GM23338 (cell line): ENCODE measurements at regions not wholly inside any gene's neighbourhood (a gene's known extent, or its start where the extent isn't known, plus 50 kb on each side); places are given as distances from the start of the nearest gene placed in this dataset.

Experiments
- ATAC-seq: fragments of 200-7000 bp; cut with Tn5 transposase; 3 replicates; pipeline ENCODE4 v1.9.1; 2020
- DNase-seq: peaks from one replicate; pipeline ENCODE4 v3.0.0-alpha.2; 2015; ENCODE audit warnings: low spot score
- H2AFZ ChIP-seq: fragments of 200-600 bp; sonication (generic); 2 replicates; pipeline ENCODE4 v1.8.0; 2016; ENCODE audit warnings: antibody characterized with exemption, mild to moderate bottlenecking, moderate library complexity
- H3F3A ChIP-seq: fragments of 200-600 bp; sonication (generic); replicated peaks from 2 replicates; pipeline ENCODE4 v1.8.0; 2017; ENCODE audit warnings: antibody characterized with exemption, mixed run types, low read depth
- H3K27ac ChIP-seq: fragments of 200-600 bp; sonication (generic); 2 replicates; pipeline ENCODE4 v1.6.1; 2016; ENCODE audit warnings: low read depth
- H3K27me3 ChIP-seq: fragments of 200-600 bp; sonication (generic); 2 replicates; pipeline ENCODE4 v1.8.0; 2016; ENCODE audit warnings: mild to moderate bottlenecking, mixed run types, moderate library complexity; ENCODE audit not compliant: insufficient read depth
- H3K36me3 ChIP-seq: fragments of 200-600 bp; sonication (generic); 2 replicates; pipeline ENCODE4 v1.8.0; 2016; ENCODE audit warnings: mild to moderate bottlenecking; ENCODE audit not compliant: insufficient read depth
- H3K4me1 ChIP-seq: fragments of 200-600 bp; sonication (generic); 2 replicates; pipeline ENCODE4 v1.8.0; 2016; ENCODE audit warnings: mild to moderate bottlenecking, moderate library complexity; ENCODE audit not compliant: insufficient read depth
- H3K4me2 ChIP-seq: fragments of 200-600 bp; sonication (generic); 2 replicates; pipeline ENCODE4 v1.7.1; 2017; ENCODE audit warnings: mixed run types
- H3K4me3 ChIP-seq: fragments of 200-600 bp; sonication (generic); 2 replicates; pipeline ENCODE4 v1.6.1; 2016; ENCODE audit warnings: mixed run types
- H3K79me2 ChIP-seq: fragments of 200-600 bp; sonication (generic); replicated peaks from 2 replicates; pipeline ENCODE4 v1.8.0; 2017; ENCODE audit warnings: mild to moderate bottlenecking; ENCODE audit not compliant: insufficient read depth
- H3K9me2 ChIP-seq: fragments of 200-600 bp; sonication (generic); 2 replicates; pipeline ENCODE4 v1.8.0; 2017; ENCODE audit not compliant: insufficient read depth
- H4K20me1 ChIP-seq: fragments of 200-600 bp; sonication (generic); replicated peaks from 2 replicates; pipeline ENCODE4 v1.8.0; 2017; ENCODE audit warnings: mild to moderate bottlenecking; ENCODE audit not compliant: insufficient read depth
- H3K27ac Mint-ChIP-seq: 2 replicates; pipeline ENCODE4 v1.8.0; 2020; ENCODE audit warnings: inconsistent platforms, mild to moderate bottlenecking, moderate library complexity, mixed read lengths
- H3K27me3 Mint-ChIP-seq: 3 replicates; pipeline ENCODE4 v1.8.0; 2022; ENCODE audit warnings: low read depth, mild to moderate bottlenecking, moderate library complexity, mixed read lengths, inconsistent platforms; ENCODE audit not compliant: insufficient read depth, poor library complexity
- H3K36me3 Mint-ChIP-seq: 3 replicates; pipeline ENCODE4 v1.8.0; 2021; ENCODE audit warnings: low read depth, mild to moderate bottlenecking, inconsistent platforms, moderate library complexity, mixed read lengths
- H3K4me1 Mint-ChIP-seq: 3 replicates; pipeline ENCODE4 v1.8.0; 2020; ENCODE audit warnings: mild to moderate bottlenecking, inconsistent platforms, mixed read lengths
- H3K4me3 Mint-ChIP-seq: 3 replicates; pipeline ENCODE4 v1.8.0; 2021; ENCODE audit warnings: moderate library complexity, mild to moderate bottlenecking, inconsistent platforms, mixed read lengths
- H3K9me3 Mint-ChIP-seq: 3 replicates; pipeline ENCODE4 v1.8.0; 2020; ENCODE audit warnings: moderate library complexity, mild to moderate bottlenecking, inconsistent platforms, mixed read lengths
- CTCF ChIP-seq, 2 experiments: fragments of 200-600 bp in 1 of 2; sonication (generic) in 1 of 2; conservative IDR thresholded peaks; 2 replicates each; pipeline versions ENCODE4 v1.5.1 to v1.6.1; 2016 to 2017; ENCODE audit warnings: antibody characterized with exemption in 2 of 2, low read depth in 2 of 2, mild to moderate bottlenecking in 2 of 2, moderate library complexity in 1 of 2
- ETS1 ChIP-seq: IDR thresholded peaks from 2 replicates; pipeline ENCODE4 v1.6.1; 2016; ENCODE audit warnings: antibody characterized with exemption
- EZH2 ChIP-seq: fragments of 200-600 bp; sonication (generic); IDR thresholded peaks from one replicate; pipeline ENCODE4 v1.8.0; 2017; ENCODE audit warnings: antibody characterized with exemption, mild to moderate bottlenecking, low read depth; ENCODE audit not compliant: unreplicated experiment
- EZH2phosphoT487 ChIP-seq: fragments of 200-600 bp; sonication (generic); IDR thresholded peaks from one replicate; pipeline ENCODE4 v1.8.1; 2018; ENCODE audit warnings: antibody characterized with exemption; ENCODE audit not compliant: unreplicated experiment
- JUNB ChIP-seq: IDR thresholded peaks from one replicate; pipeline ENCODE4 v1.6.1; 2016; ENCODE audit warnings: antibody characterized with exemption; ENCODE audit not compliant: unreplicated experiment
- NANOG ChIP-seq: IDR thresholded peaks from 2 replicates; pipeline ENCODE4 v1.6.1; 2016; ENCODE audit warnings: antibody characterized with exemption, borderline replicate concordance
- REST ChIP-seq: IDR thresholded peaks from one replicate; pipeline ENCODE4 v1.6.1; 2018; ENCODE audit warnings: antibody characterized with exemption; ENCODE audit not compliant: unreplicated experiment
- STAT1 ChIP-seq: IDR thresholded peaks from one replicate; pipeline ENCODE4 v1.6.1; 2016; ENCODE audit warnings: antibody characterized with exemption; ENCODE audit not compliant: unreplicated experiment
- ZNF114 ChIP-seq: fragments of 250-450 bp; sonication (Bioruptor Pico); IDR thresholded peaks from 2 replicates; pipeline ENCODE4 v1.5.0; 2020; ENCODE audit warnings: mild to moderate bottlenecking, moderate library complexity
- ZNF331 ChIP-seq: fragments of 250-450 bp; sonication (Bioruptor Pico); IDR thresholded peaks from 2 replicates; pipeline ENCODE4 v1.5.0; 2020; ENCODE audit warnings: low read depth, mild to moderate bottlenecking, moderate library complexity

- H3K79me2 ChIP-seq, result no peaks in the 10 kb centered on the region
- H4K20me1 ChIP-seq, result no peaks in the 10 kb centered on the region
- DNase-seq (no peak), ATAC-seq (no peak)
- no peak overlapping the region for H3K4me3 ChIP-seq
- H3K9me2 ChIP-seq, result 0 out of 2 replicates have a peak, but pooled peaks cover 3% of the 10 kb centered on the region
- no peak overlapping the region for H3K27ac Mint-ChIP-seq
- H3F3A ChIP-seq, result no peaks in the 10 kb centered on the region
- H2AFZ ChIP-seq, result 0 out of 2 replicates have a peak overlapping the region, but pooled peaks have one; percentile 28
- no peaks in the 10 kb centered on the region for H3K9me3 Mint-ChIP-seq
- TF ChIP-seq ZNF331 (CRISPR knock-in tag) (no peak), ETS1 (no peak), STAT1 (no peak), CTCF (conservative IDR thresholded peaks at IDR 0.05; ENCODE audit: low read depth in 2 of 2) (no peak), NANOG (no peak), REST (no peak), EZH2phosphoT487 (no peak), JUNB (no peak), EZH2 (no peak)
- no peak overlapping the region for H3K27ac ChIP-seq
- no peaks in the 10 kb centered on the region; the same call in 1 of the 3 replicates for H3K4me1 Mint-ChIP-seq
- no peaks in the 10 kb centered on the region for H3K36me3 ChIP-seq
- no peaks in the 10 kb centered on the region for H3K36me3 Mint-ChIP-seq
- no peak overlapping the region for H3K4me2 ChIP-seq
- peaks cover 3% of the 10 kb centered on the region for H3K27me3 Mint-ChIP-seq
- no peak overlapping the region for H3K4me3 Mint-ChIP-seq
- no peaks in the 10 kb centered on the region for H3K4me1 ChIP-seq
- H3K27me3 ChIP-seq, result no peaks in the 10 kb centered on the region
These were observed 184.3 kb upstream of the SOX4 start for GRCh38 chr6:21409231-21409630.

GRCh38 chr6:21413428-21413827 is 180.1 kb upstream of the SOX4 start:
- no peak overlapping the region for H3K27ac ChIP-seq
- no peak for ATAC-seq
- Mint-ChIP-seq H3K27ac (no peak overlapping the region), H3K27me3 (no peaks in the 10 kb centered on the region), H3K4me3 (no peak overlapping the region), H3K4me1 (no peaks in the 10 kb centered on the region; the same call in 1 of the 3 replicates), H3K9me3 (no peaks in the 10 kb centered on the region), H3K36me3 (no peaks in the 10 kb centered on the region)
- H4K20me1 ChIP-seq, result no peaks in the 10 kb centered on the region
- no peaks in the 10 kb centered on the region; the same call in 1 of the 2 replicates for H3K9me2 ChIP-seq
- no peaks in the 10 kb centered on the region for H3K79me2 ChIP-seq
- H3K27me3 ChIP-seq, result no peaks in the 10 kb centered on the region
- no peak overlapping the region for H2AFZ ChIP-seq
- H3K4me3 ChIP-seq, result no peak overlapping the region
- no peak overlapping the region for H3K4me2 ChIP-seq
- no peaks in the 10 kb centered on the region for H3K4me1 ChIP-seq
- no peaks in the 10 kb centered on the region for H3F3A ChIP-seq
- no peaks in the 10 kb centered on the region for H3K36me3 ChIP-seq
- DNase-seq, result no peak
- TF ChIP-seq JUNB (no peak), EZH2 (no peak), REST (no peak), ZNF114 (no peak), CTCF (conservative IDR thresholded peaks at IDR 0.05; ENCODE audit: low read depth in 2 of 2) (no peak)
